GM12875 (cell line): ENCODE measurements at regions not wholly inside any gene's neighbourhood (a gene's known extent, or its start where the extent isn't known, plus 50 kb on each side); places are given as distances from the start of the nearest gene placed in this dataset.

Source experiments
- H3K4me3 ChIP-seq: one replicate; pipeline ENCODE4 v1.5.1; 2011; ENCODE audit warnings: low read depth, low read length, control low read depth
- CTCF ChIP-seq: IDR thresholded peaks from 2 replicates; pipeline ENCODE4 v1.5.1; 2011; ENCODE audit warnings: low read depth, mild to moderate bottlenecking, control low read depth, inconsistent platforms, low read length, moderate library complexity, borderline replicate concordance; ENCODE audit not compliant: insufficient read depth

- TF ChIP-seq CTCF: no peak
- H3K4me3 ChIP-seq: no peak overlapping the region
Observed at GRCh38 chr13:80400164-80400864, 59.4 kb upstream of the SPRY2 start.

GRCh38 chr13:80399340-80400163 lies 58.6 kb upstream of the SPRY2 start:
- no peak overlapping the region for H3K4me3 ChIP-seq
- TF ChIP-seq CTCF: no peak
